HFFc6 (cell line): ENCODE measurements at regions not wholly inside any gene's neighbourhood (a gene's known extent, or its start where the extent isn't known, plus 50 kb on each side); places are given as distances from the start of the nearest gene placed in this dataset.
"Not testable (repeated sequence)": the region's sequence is repeated elsewhere in the genome, so short reads cannot be mapped to it uniquely, and the experiment has no call there.

Source experiments
- DNase-seq: peaks from one replicate; pipeline ENCODE4 v3.0.0-alpha.2; 2018
- H3K27ac Mint-ChIP-seq: 2 replicates; pipeline ENCODE4 v1.8.0; 2020; ENCODE audit warnings: mild to moderate bottlenecking, mixed read lengths
- H3K27me3 Mint-ChIP-seq: 2 replicates; pipeline ENCODE4 v1.8.0; 2021; ENCODE audit warnings: mild to moderate bottlenecking, moderate library complexity, mixed read lengths; ENCODE audit not compliant: insufficient read depth
- H3K36me3 Mint-ChIP-seq: 2 replicates; pipeline ENCODE4 v1.8.0; 2021; ENCODE audit warnings: low read depth, mixed read lengths
- H3K4me1 Mint-ChIP-seq: 2 replicates; pipeline ENCODE4 v1.8.0; 2020; ENCODE audit warnings: low read depth, mixed read lengths
- H3K4me3 Mint-ChIP-seq: 2 replicates; pipeline ENCODE4 v1.8.0; 2020; ENCODE audit warnings: mild to moderate bottlenecking, moderate library complexity, mixed read lengths
- H3K9me3 Mint-ChIP-seq: 2 replicates; pipeline ENCODE4 v1.8.0; 2020; ENCODE audit warnings: mild to moderate bottlenecking, mixed read lengths
- TF ChIP-seq, protein P1 (sequence below): fragments of 200-600 bp; sonication (generic); IDR thresholded peaks from 2 replicates; pipeline ENCODE4 v1.5.0; 2021; ENCODE audit warnings: antibody characterized with exemption, mild to moderate bottlenecking

DNA sequence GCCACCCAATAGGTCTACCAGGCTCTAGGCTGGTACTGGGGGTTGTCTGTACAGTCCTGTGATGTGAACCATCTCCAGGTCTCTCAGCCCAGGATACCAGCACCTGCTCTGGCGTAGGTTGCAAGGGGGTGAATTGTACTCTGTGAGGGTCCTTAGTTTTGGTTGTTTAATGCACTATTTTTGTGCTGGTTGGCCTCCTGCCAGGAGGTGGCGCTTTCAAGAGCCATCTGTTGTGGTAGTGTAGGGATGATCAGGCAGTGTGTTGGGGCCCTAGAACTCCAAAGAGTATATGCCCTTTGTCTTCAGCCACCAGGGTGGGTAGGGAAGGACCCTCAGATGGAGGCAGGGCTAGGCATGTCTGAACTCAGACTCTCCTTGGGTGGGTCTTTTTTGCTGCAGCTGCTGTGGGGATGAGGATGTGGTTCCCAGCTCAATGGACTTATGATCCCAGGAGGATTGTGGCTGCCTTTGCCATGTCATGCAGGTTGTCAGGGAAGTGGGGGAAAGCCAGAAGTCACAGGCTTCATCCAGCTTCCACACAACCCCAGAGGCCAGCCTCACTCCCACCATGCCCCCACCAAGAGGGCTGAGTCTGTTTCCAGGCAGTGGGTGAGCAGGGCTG is 301.8 kb upstream of the CHRM3 start:
- Mint-ChIP-seq H3K27me3 (no peaks in the 10 kb centered on the region), H3K27ac (no peak overlapping the region), H3K9me3 (peaks cover 6% of the 10 kb centered on the region; the same call in 1 of the 2 replicates), H3K4me3 (no peak overlapping the region), H3K4me1 (no peaks in the 10 kb centered on the region; the same call in 1 of the 2 replicates), H3K36me3 (peaks cover 5% of the 10 kb centered on the region; the same call in 1 of the 2 replicates)
- no peak for DNase-seq
- TF ChIP-seq, protein P1, sequence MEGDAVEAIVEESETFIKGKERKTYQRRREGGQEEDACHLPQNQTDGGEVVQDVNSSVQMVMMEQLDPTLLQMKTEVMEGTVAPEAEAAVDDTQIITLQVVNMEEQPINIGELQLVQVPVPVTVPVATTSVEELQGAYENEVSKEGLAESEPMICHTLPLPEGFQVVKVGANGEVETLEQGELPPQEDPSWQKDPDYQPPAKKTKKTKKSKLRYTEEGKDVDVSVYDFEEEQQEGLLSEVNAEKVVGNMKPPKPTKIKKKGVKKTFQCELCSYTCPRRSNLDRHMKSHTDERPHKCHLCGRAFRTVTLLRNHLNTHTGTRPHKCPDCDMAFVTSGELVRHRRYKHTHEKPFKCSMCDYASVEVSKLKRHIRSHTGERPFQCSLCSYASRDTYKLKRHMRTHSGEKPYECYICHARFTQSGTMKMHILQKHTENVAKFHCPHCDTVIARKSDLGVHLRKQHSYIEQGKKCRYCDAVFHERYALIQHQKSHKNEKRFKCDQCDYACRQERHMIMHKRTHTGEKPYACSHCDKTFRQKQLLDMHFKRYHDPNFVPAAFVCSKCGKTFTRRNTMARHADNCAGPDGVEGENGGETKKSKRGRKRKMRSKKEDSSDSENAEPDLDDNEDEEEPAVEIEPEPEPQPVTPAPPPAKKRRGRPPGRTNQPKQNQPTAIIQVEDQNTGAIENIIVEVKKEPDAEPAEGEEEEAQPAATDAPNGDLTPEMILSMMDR = no peak

DNA sequence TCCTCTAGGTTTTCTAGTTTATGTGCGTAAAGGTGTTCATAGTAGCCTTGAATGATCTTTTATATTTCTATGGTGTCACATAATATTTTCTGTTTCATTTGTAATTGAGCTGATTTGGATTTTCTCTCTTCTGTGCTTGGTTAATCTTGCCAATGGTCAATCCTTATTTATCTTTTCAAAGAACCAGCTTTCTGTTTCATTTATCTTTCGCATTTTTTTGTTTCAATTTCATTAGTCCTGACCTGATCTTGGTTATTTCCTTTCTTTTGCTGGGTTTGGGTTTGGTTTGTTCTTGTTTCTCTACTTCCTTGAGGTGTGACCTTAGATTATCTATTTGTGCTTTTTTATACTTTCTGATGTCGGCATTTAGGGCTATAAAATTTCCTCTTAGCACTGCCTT is 304.4 kb upstream of the CHRM3 start:
- H3K36me3 Mint-ChIP-seq, DNase-seq, H3K4me3 Mint-ChIP-seq, H3K27me3 Mint-ChIP-seq, H3K4me1 Mint-ChIP-seq, H3K27ac Mint-ChIP-seq: not testable (repeated sequence)
- peaks cover 11% of the 10 kb centered on the region for H3K9me3 Mint-ChIP-seq

DNA sequence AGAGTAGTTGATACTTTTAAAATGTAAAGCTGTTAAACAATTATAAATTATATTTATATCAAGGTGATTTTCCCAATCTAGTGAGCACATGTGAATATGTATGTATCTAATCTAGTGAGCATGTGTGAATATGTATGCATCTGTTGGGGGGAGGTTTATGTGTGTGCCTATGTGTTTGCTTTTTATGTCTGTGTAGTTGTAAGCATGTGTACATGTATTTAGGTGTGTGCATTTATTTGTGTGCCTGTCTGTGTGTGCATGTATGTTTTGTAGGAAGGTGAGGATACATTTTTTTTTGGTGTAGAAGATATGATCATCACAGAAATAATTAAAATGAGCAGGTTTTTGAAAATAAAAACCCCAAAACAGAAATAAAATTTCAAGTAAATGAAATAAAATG is 318.9 kb upstream of the CHRM3 start:
- no peak for DNase-seq
- TF ChIP-seq, protein P1 = no peak
- H3K4me1 Mint-ChIP-seq = no peaks in the 10 kb centered on the region
- H3K4me3 Mint-ChIP-seq = no peak overlapping the region
- no peaks in the 10 kb centered on the region; the same call in 1 of the 2 replicates for H3K27me3 Mint-ChIP-seq
- H3K9me3 Mint-ChIP-seq = peaks cover 5% of the 10 kb centered on the region; the same call in 1 of the 2 replicates
- H3K36me3 Mint-ChIP-seq = no peaks in the 10 kb centered on the region
- H3K27ac Mint-ChIP-seq = no peak overlapping the region

DNA sequence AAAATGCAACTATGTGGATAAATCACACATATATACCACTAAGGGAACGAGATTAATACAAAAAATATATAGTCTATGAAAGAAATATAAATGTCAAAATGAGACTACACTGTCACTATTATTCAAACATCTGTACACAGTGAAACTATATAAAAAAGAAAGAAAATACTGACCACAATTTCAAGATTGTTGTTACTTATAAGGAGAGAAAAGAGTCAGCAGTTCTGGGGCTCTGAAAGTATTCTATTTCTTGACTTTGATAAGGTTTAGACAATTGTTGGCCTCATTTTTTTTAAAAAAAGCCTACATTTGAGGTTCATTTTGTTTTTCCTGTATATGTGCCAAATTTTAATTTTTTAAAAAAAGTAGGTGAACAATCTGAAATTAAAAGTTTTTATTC is 319.3 kb upstream of the CHRM3 start:
- Mint-ChIP-seq H3K4me1 (no peaks in the 10 kb centered on the region), H3K36me3 (no peaks in the 10 kb centered on the region), H3K27ac (no peak overlapping the region), H3K9me3 (peaks cover under 1% of the 10 kb centered on the region; the same call in 1 of the 2 replicates), H3K4me3 (no peak overlapping the region), H3K27me3 (no peaks in the 10 kb centered on the region; the same call in 1 of the 2 replicates)
- no peak for DNase-seq
- TF ChIP-seq, protein P1 = no peak

DNA sequence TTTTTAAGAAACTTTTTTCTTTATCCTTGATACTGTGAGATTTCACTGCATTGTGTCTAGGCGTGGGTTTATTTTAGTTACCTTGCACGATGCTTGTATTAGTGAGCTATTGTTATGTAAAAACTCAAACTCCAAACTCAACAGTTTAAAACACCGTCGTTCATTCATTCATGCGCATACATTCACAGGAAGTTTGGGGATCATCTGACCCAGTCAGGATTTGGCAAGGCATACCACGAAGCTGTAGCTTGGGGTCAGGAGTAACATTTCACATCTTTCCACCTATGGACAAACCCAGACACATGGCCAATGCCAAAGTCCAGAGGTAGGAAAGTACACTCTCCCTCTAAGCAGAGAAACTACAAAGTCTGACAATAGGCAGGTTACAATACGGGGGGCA is 324.6 kb upstream of the CHRM3 start:
- no peak overlapping the region for H3K4me3 Mint-ChIP-seq
- no peak overlapping the region for H3K27ac Mint-ChIP-seq
- H3K9me3 Mint-ChIP-seq = peaks cover 4% of the 10 kb centered on the region; the same call in 1 of the 2 replicates
- H3K4me1 Mint-ChIP-seq = no peaks in the 10 kb centered on the region
- H3K36me3 Mint-ChIP-seq = no peaks in the 10 kb centered on the region
- TF ChIP-seq, protein P1 = no peak
- DNase-seq = no peak
- peaks cover 1% of the 10 kb centered on the region for H3K27me3 Mint-ChIP-seq

DNA sequence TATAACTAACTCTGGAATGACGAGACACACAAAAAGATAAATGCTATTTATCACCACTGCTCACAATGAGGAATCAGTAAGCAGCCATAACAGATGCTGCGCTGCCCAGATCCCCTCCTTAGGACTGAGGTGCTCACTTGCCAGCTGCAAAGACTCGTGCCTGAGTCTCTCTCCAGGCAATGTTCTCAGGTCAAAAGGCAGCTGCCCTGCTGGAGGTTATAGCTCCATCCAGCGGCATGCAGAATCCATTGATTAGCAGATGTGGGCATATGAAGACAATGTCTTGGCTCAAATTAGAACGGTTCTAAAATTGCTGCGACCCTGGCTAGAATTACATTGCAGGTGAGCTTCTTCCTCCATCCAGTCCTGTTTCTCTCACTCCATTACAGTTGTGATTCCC is 328.2 kb upstream of the CHRM3 start:
- Mint-ChIP-seq H3K36me3 (0 out of 2 replicates have a peak, but pooled peaks cover 10% of the 10 kb centered on the region), H3K4me1 (peaks cover 6% of the 10 kb centered on the region; the same call in 1 of the 2 replicates), H3K4me3 (no peak overlapping the region), H3K27me3 (peaks cover 1% of the 10 kb centered on the region; the same call in 1 of the 2 replicates), H3K9me3 (peaks cover 20% of the 10 kb centered on the region; the same call in 1 of the 2 replicates), H3K27ac (no peak overlapping the region)
- DNase-seq = no peak
- TF ChIP-seq, protein P1 = no peak
